ENCODE measurements at regions not wholly inside any gene's neighbourhood (a gene's known extent, or its start where the extent isn't known, plus 50 kb on each side); places are given as distances from the start of the nearest gene placed in this dataset.

DNA sequence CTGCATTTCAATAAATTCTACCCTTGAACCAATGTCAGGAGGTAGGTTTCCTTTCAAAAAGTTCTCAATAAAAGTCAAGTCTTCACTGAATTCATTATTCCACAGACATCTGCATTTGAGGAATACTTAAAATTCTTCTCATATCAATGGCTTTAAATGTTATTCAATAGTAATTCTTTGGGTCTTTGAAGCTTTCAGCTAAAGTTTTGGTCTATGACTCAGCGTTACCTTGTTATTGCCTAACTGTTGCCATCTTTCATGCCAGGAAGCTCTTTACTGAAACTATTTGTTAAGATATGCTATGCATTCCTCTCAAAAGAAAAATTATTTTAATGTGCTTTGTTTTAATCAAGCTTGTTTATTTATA, 170.5 kb downstream of the NNT start:
- no peak for ATAC-seq
- Histone ChIP-seq H3K4me1 (no peaks in the 10 kb centered on the region), H3K36me3 (no peaks in the 10 kb centered on the region), H3K27ac (no peak overlapping the region), H3K4me3 (no peak overlapping the region), H3K27me3 (no peaks in the 10 kb centered on the region), H3K9me3 (no peaks in the 10 kb centered on the region)
- DNase-seq = no peak
- in situ Hi-C loops (cut with MboI; ENCODE audit: low sequenced_read_pairs in 4 of 4) = no loop called here
- intact Hi-C loops (cut with DNase I; ENCODE audit: low total_unique reads) = loop anchor here (10.0 kb wide), 1 partner anchor 271 kb away; no protein-coding TSS in a partner anchor
- TF ChIP-seq, protein P1, sequence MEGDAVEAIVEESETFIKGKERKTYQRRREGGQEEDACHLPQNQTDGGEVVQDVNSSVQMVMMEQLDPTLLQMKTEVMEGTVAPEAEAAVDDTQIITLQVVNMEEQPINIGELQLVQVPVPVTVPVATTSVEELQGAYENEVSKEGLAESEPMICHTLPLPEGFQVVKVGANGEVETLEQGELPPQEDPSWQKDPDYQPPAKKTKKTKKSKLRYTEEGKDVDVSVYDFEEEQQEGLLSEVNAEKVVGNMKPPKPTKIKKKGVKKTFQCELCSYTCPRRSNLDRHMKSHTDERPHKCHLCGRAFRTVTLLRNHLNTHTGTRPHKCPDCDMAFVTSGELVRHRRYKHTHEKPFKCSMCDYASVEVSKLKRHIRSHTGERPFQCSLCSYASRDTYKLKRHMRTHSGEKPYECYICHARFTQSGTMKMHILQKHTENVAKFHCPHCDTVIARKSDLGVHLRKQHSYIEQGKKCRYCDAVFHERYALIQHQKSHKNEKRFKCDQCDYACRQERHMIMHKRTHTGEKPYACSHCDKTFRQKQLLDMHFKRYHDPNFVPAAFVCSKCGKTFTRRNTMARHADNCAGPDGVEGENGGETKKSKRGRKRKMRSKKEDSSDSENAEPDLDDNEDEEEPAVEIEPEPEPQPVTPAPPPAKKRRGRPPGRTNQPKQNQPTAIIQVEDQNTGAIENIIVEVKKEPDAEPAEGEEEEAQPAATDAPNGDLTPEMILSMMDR (IDR thresholded peaks at IDR 0.05 in 4 of 5, conservative IDR thresholded peaks at IDR 0.05 in 1 of 5) = no peak
- TF ChIP-seq POLR2A (IDR thresholded peaks at IDR 0.05) = no peak

DNA sequence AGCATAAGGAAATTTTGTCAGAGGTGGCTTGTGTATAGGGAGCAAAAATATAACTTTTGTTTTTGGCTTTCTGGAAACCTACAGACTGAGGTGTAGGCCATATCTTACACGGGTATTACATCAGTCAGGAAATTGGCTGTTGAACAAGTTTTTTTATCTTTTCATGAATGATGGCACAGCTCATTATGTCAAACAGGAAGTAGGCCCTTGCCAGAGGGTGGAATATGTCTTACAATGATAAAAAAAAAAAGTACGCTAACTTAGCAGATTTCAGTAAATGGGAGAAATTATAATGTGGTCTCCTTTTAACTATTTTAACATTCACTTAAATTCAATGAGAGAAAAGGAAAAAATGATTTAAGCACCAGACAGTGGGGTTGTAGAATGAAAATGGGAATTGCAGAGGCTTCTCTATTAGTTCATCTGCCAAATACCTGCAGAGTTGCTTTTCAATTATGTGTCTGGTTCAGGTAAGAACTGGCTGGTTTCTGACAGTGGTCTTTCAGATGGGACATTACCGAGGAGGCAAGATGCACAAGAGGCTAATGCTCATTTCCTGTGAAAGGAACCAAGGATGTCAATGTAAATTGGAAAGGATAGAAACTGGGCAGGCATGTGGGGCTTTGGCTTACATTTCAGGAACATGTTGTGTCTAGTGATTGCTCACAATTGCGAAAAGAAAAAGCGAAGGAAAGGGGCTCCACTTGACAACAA, 169.9 kb downstream of the NNT start:
- intact Hi-C loops (cut with DNase I; ENCODE audit: low total_unique reads) = loop anchor here (10.0 kb wide), 1 partner anchor 272 kb away; no protein-coding TSS in a partner anchor
- TF ChIP-seq, protein P1 (IDR thresholded peaks at IDR 0.05 in 4 of 5, conservative IDR thresholded peaks at IDR 0.05 in 1 of 5) = no peak
- no peak for TF ChIP-seq POLR2A (IDR thresholded peaks at IDR 0.05)
- H3K27ac ChIP-seq = no peak overlapping the region
- in situ Hi-C loops (cut with MboI; ENCODE audit: low sequenced_read_pairs in 4 of 4) = no loop called here
- H3K4me3 ChIP-seq = no peak overlapping the region
- no peaks in the 10 kb centered on the region for H3K4me1 ChIP-seq
- ATAC-seq (no peak), DNase-seq (no peak)
- no peaks in the 10 kb centered on the region for H3K27me3 ChIP-seq
- no peaks in the 10 kb centered on the region for H3K9me3 ChIP-seq
- H3K36me3 ChIP-seq = no peaks in the 10 kb centered on the region

DNA sequence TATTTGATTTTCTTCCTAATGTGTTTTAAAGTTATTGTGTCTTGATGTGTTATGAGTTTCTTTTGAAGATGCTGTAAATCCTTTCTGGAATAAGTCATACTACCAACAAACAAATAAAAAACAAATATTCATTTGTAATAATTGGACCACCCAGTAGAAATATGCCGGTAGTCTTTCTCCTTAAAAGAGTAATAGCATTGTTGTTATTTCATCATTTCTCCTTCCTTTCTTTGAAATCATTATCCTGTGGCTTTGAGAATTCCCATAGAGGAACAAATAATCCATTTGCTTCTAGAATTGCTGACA, 169.4 kb downstream of the NNT start:
- Histone ChIP-seq H3K4me1 (no peaks in the 10 kb centered on the region), H3K36me3 (no peaks in the 10 kb centered on the region), H3K27ac (no peak overlapping the region), H3K9me3 (no peaks in the 10 kb centered on the region), H3K4me3 (no peak overlapping the region), H3K27me3 (no peaks in the 10 kb centered on the region)
- ATAC-seq = no peak
- intact Hi-C loops (cut with DNase I; ENCODE audit: low total_unique reads) = loop anchor here (10.0 kb wide), 1 partner anchor 272 kb away; no protein-coding TSS in a partner anchor
- no peak for TF ChIP-seq POLR2A (IDR thresholded peaks at IDR 0.05)
- TF ChIP-seq, protein P1 (IDR thresholded peaks at IDR 0.05 in 4 of 5, conservative IDR thresholded peaks at IDR 0.05 in 1 of 5) = no peak
- in situ Hi-C loops (cut with MboI; ENCODE audit: low sequenced_read_pairs in 4 of 4) = no loop called here
- no peak for DNase-seq

DNA sequence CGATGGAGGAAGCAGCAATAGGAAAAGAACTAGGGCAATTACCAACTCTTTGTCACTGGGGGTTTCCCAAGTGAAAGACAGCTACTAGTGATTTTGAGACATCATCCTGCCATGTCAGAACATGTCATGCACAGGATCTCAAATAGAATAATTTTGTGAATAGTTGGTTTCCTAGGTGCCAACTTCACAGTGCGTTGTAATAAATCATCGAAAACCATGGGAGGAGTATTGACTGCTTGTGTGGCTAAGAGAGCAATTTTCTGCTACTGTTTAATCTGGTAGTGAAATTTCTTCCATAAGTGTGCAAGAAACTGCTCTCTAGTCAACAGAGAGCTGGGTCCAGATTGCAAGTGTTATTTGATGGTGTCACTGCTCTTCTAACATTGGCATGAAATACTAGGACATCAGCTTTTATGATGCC, 168.6 kb downstream of the NNT start:
- intact Hi-C loops (cut with DNase I; ENCODE audit: low total_unique reads) = loop anchor here (10.0 kb wide), 1 partner anchor 273 kb away; no protein-coding TSS in a partner anchor
- Histone ChIP-seq H3K4me1 (no peaks in the 10 kb centered on the region), H3K27ac (no peak overlapping the region), H3K9me3 (no peaks in the 10 kb centered on the region), H3K36me3 (no peaks in the 10 kb centered on the region), H3K27me3 (no peaks in the 10 kb centered on the region), H3K4me3 (no peak overlapping the region)
- DNase-seq = no peak
- no peak for ATAC-seq
- TF ChIP-seq, protein P1 (IDR thresholded peaks at IDR 0.05 in 4 of 5, conservative IDR thresholded peaks at IDR 0.05 in 1 of 5) = no peak
- no peak for TF ChIP-seq POLR2A (IDR thresholded peaks at IDR 0.05)
- in situ Hi-C loops (cut with MboI; ENCODE audit: low sequenced_read_pairs in 4 of 4) = no loop called here

Measured in gastrocnemius medialis (tissue), 4 donors.